Activated CD4-positive, alpha-beta T cell treated with anti-CD3 and anti-CD28 coated beads, Interleukin-2, Interleukin-6, amounts not matched to agents 100 ng/mL and 50 ng/mL, durations not matched to agents 16 hours and 8 hours (primary cell): ENCODE measurements at regions not wholly inside any gene's neighbourhood (a gene's known extent, or its start where the extent isn't known, plus 50 kb on each side); places are given as distances from the start of the nearest gene placed in this dataset.
A peak's percentile ranks its signal among the peaks of the same experiment; 100 is the strongest.

Source experiments
- DNase-seq: peaks from one replicate; pipeline ENCODE4 v3.0.0-alpha.2; 2020

DNA sequence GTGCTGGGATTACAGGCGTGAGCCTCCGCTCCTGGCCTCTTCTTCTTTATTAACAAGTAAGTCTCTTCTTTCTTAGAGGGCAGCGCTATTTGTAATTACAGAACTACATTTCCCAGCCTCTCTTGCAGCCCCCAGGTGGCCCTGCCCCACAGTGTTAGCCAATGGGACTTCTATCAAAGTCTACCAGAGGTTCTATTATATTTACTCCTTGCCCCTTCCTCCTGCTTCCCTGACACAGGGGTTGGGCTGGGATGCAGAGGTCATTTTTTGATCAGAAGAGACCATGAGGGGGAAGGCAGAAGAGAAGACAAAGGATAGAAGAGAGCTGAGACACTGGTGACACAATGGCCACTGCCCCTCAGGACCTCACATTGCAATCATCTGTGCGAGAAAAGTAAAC is 224.2 kb downstream of the SYK start:
- no peak for DNase-seq

DNA sequence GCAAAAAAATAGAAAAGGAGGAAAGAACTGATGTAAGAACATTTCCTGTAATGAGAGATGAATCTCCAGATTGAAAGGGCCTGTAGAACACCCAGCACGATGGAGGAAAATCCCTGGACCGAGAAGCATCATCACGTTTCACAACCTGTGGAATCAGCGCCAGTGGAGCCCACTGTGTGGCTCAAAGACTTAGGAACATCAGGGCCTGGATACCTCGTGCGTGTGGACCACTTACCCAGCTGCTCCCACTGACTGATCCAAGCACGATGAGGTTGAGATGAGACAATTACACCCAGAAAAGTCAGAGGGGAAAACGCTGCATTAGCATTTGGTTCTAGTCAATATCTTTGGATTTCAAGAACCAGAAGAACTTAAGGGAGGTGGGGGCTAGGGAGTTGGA is 224.6 kb downstream of the SYK start:
- DNase-seq = no peak

DNA sequence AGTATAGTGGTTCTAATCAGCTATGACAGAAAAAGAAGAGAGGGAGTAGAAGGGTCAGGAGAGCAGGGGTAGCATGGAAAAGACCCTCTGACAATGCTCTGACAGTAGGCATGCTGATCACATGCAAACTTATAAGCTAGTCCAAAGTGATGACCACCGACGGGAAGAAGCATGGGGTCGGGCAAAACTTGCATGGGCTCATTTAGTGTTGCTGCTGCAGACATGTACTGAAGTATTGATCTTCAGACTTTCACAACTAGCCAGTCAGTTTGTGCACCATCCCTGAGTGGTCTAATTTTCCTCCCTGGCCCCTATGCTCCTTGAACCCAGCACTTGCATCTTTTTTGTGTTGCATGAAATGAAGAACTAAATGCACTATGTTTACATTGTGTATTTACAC is 225.4 kb downstream of the SYK start:
- no peak for DNase-seq

- DNase-seq = no peak
Observed at GRCh38 chr9:91028166-91028827, 226.7 kb downstream of the SYK start.

DNA sequence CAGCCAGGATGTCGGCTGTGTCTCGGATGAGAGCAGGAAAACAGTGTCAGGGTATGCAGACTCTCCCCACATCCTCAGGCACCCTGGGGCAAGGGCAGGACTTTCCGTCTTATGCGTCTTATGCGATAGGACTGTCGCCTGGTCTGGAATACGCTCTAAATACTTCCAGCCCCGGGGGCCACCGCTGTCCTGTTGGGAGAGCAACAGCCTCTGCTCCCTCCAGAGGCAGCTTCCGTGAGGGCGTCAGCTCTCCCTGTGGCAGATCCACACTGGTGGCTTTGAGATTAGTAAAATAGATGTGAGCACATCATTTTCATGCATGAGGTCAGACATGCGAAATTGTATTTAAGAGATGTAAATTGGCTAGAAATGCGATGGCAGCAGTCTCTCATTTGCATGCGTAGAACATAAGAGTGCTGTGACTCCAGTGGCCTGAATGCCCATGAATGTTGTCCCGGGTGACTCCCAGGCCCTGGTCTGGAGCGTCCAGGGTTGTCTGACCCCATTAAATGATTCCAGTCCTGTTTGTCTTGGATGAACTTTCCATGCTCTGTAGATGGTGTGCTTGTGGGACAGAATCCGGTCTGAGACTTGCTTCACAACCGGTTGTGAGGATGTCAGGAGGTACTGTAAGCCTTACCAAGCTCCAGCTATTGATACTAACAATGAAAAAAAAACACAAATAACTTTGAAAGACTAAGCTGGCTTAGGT is 228.2 kb downstream of the SYK start:
- DNase-seq = no peak

- no peak for DNase-seq
Observed at GRCh38 chr9:91032121-91032531, 230.5 kb downstream of the SYK start.

DNA sequence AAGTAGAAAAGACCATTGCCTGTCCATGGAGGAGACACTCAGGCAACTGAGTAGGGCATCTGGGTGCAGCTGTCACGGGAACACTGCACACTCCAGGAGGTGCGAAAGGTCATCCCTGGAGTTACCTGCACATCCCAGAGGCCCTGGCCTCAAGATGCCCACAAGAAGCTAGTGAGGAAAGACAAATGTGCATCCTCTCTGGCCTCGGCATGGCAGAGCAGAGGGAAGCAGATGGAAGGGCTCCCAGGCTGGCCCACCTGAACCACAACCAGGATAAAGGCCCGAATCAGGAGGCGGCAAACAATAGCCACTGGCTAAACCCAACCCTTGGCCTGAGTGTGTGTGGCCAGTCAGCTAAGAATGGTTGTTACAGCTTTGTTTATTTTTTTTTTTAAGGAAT is 231.7 kb downstream of the SYK start:
- DNase-seq = no peak

DNA sequence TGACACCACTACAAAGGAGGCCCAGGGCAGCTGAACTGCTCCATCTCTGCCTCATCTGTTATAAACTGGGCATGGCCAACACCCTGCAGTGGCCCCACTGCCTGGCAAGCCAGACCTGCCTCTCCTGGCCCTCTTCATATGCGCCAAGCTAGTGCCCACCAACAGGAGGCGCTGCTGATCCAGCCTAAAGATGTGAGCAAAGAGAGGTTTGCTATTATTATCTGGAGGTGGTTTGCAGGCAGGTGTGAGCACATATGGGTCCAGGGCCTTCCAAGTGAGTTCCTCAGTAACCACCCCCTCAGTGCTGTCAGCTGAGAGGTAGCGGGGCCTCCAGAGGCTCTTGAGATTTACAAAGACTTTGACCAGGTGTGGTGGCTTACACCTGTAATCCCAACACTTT is 232.2 kb downstream of the SYK start:
- peak; percentile 82 for DNase-seq

- DNase-seq = no peak
Observed at GRCh38 chr9:91034521-91034920, 232.9 kb downstream of the SYK start.

- no peak for DNase-seq
Observed at GRCh38 chr9:91034976-91035824, 233.6 kb downstream of the SYK start.

GRCh38 chr9:91035825-91036208 is 234.2 kb downstream of the SYK start:
- DNase-seq = no peak

- no peak for DNase-seq
Observed at GRCh38 chr9:91036356-91036755, 234.7 kb downstream of the SYK start.

DNA sequence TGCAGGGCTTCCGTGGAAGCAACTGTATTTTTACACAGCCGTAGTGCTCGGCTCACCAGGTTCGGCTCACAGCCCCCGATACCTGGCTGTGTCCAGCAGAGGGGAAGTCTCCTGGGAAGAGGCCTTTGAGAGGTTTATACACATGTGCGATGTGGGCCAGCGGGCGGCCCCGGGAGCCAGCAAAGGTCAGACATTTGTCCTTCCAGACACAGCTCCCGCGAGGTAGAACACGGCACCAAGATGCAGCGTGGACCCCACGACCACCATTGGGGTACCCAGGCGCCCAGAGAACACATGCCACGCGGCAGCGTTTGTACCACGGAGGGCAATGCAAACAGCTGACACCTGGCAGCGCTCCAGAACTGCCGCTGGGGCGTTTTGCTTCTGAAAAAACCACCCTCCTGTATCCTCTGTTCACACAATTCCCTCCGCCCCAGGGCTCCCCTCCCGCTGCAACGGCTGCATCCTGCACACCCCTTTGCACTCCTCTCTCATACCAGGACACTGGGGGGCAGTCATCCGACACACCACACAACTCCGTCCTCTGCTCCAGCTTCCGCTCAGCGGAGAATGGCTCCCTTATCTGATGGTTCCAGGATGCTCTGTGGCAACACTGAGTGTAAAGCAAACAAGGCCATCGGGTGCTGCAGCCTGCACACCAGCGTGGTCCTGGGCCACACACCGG is 235.3 kb downstream of the SYK start:
- peak; percentile 88 for DNase-seq

DNA sequence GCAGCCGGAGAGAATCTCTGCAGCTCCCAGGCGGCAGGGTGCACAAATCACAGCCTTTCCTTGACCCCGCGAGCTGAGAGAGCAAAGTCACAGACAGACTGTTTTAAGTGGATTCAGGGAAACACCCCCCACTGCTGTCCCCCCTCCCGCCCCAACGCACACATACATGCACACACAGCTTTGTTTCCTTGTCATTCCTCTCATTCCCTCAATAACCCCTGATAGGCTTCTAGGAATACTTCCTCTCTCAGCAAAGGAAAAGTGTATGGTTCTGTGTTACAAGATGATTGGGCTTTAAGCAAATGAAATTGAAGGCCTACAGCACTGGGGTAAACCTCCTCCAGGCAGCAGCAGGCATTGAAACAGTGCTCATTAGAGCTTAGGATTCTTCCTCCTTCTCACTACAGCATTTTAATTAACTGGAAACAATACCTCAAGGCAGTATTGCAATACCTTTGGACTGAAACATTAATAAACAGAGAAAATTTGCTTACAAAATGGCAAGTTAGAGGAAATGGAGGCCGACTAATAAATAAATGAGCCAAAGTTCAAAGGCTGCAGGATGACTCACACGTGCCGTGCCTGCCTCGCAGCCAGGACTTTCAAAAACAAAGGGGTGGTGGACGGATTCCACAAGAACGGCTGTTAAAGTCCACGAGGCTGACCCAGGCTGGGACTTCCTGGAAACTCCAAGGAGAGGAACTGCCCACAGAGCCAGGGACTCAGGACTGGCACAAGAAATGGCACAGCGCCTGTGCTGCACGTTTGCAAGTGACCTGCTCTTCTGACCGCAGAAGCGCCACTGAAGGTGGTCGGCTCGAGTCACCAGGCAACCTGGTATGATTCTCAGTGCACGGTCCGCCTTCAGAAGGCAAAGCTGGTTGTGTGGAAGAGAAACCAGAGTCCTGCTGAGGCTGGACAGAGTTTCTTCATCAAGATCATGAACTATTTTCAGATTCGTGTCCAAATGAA is 236.2 kb downstream of the SYK start:
- DNase-seq = peak; percentile 38

GRCh38 chr9:91038483-91039124 is 237.0 kb downstream of the SYK start:
- DNase-seq = no peak

DNA sequence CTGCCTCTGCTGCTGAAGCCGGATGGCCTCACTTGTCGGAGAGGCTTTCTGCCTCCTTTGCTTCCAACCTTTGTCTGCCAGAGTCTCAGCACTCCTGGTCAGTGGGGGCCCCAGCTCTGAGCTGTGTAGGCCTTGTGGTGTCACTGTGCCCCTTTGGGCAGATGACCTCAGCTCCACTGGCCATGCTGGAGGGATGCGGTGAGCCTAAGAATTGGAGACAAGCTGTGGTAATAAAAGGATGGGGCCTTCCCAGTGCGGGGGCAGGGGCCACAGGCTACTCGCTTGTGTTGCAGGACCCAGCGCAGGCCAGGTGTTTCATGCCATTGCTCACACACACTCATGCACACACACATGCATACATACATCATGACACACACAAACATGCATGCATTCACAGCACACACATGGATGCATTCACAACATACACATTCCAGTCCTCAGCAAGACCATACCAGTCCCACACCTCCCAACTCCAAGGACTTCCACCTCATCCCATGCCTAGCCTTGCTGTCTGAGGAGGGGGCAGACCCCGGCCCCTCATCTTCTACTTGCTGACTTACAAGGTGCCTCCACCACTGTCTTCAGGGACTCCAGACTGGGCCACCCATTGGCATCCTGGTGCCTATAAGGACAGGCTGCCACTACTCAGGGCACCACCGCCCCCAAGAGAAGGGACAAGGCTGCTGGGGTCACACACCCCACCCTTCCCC is 237.7 kb downstream of the SYK start:
- DNase-seq = no peak

GRCh38 chr9:91039835-91040140 is 238.2 kb downstream of the SYK start:
- no peak for DNase-seq

DNA sequence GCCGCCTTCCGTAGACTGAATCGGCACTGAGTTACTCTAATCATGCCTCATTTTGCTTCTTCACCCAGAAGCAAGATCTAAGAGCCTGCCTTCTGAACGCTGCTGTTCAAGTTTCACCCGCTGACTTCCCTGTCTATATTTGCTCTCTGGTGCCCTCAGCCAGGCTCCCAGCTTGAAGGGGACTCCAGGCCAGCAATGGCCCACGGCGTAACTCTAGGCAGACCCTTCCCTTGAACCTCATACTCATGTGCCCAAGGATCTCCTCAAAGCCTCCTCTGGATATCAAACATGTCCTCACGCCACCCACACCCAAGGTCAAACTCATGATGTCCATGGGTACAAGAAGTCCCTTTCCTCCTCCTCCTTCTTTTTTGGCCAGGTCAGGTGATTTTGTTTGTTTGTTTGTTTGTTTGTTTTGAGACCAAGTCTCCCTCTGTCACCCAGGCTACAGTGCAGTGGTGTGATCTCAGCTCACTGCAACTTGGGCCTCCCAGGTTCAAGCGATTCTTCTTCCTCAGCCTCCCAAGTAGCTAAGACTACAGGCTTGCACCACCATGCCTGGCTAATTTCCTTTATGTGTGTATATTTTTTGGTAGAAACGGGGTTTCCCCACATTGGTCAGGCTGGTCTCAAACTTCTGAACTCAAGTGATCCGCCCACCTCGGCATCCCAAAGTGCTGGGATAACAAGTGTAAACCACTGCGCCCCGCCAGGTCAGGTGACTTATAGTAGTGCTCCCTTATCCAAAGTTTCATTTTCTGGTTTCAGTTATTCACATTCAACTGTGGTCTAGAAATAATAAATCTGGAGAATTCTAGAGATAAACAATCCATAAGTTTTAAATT is 239.0 kb downstream of the SYK start:
- no peak for DNase-seq

DNA sequence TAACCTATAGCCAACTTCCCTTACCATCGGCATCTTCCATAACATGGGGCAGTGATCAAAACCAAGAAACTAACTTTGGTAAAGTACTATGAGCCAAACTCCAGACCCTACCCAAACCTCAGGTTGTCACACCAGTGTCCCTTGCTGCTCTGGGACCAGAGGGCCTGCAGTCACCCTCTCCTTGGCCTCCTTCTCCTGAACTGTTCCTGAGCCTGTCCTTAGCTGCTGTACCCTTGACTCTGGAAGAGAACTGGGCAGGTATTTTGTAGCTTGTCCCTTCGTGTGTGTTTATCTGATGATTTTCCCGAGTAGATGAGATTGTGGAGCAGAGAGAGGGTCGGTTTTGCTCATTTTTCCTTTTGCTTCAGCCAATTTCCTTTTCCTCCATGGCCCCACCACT is 240.4 kb downstream of the SYK start:
- DNase-seq = no peak

GRCh38 chr9:91042541-91042940 is 240.9 kb downstream of the SYK start:
- no peak for DNase-seq
